ENCODE measurements at regions not wholly inside any gene's neighbourhood (a gene's known extent, or its start where the extent isn't known, plus 50 kb on each side); places are given as distances from the start of the nearest gene placed in this dataset.

DNA sequence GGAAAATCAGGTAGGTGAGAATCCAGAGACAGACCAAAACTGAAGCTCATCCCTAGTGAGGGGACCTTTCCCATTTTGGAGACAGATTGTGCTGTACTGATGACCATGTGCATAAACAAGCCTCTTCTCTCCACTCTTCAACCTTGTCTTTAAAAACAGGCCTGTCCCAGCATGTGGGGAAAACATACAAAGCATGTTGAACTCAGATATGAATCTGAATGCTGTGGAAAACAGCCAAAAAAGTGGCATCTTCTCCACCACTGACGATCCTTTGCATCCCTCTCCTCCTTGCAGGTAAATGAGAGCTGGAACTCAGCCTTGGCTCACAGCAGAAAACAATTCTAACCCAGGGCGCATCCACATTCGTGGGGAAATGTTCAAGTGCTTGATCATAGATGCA, 123.7 kb upstream of the FOXQ1 start:
- no peak overlapping the region for H3K4me3 ChIP-seq (ENCODE audit: low read length in 3 of 3)
- no peaks in the 10 kb centered on the region for H3K4me1 ChIP-seq (ENCODE audit: control insufficient read depth in 3 of 3, insufficient read depth in 3 of 3, low read length in 3 of 3)
- H3K27ac ChIP-seq (ENCODE audit: low read depth, low read length), result no peak overlapping the region
- H3K9me3 ChIP-seq (ENCODE audit: control insufficient read depth in 3 of 3, low read length in 3 of 3), result no peaks in the 10 kb centered on the region
- H3K9ac ChIP-seq (ENCODE audit: low read depth in 1 of 3, low read length in 3 of 3), result no peak overlapping the region
- no peaks in the 10 kb centered on the region for H3K36me3 ChIP-seq (ENCODE audit: control insufficient read depth in 3 of 3, insufficient read depth in 3 of 3, low read length in 3 of 3)
- peaks cover 0 to 15% (median 5%) of the 10 kb centered on the region in 3 donors for H3K27me3 ChIP-seq (ENCODE audit: control insufficient read depth in 3 of 3, insufficient read depth in 3 of 3, low read length in 3 of 3)

DNA sequence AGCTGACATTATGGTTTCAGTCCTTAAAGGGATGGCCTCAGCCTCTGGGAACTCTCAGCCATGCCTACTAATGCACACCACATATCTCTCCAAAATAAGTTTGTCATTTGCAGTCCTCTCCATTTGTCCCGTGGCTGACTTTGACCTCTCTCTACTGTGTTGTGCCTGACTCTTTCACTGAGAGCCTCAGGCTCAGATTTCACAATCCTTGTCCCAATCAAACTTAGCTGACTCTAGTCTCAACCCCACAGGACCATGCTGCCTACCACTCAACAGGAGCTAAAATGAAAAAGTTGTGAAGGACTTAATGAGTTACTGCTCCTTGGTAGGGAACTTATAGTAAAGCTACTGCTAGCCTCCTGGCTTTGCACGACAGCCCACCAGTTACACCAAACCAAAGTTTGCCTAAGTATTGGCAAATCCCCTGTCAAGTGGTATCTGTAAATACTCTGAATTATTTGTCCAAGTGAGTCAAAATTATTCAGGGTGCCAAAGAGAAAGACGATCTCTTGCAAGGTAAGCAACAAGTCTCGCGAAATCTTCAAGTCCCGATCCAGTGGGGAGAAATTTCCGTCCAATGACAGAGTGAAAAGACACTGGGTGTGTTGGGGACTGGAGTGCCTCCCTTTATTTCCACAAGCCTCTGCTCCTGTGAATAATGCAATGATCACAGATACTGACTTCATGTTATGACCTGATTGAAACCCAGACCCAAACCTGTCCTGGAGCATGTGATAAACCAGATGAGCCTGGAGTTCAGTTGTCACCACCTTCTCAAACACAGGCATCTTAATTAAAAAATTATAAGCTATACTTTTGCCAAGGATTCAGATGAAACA, 124.4 kb upstream of the FOXQ1 start:
- Histone ChIP-seq H3K27ac (ENCODE audit: low read depth, low read length) (no peak overlapping the region), H3K4me1 (ENCODE audit: control insufficient read depth in 3 of 3, insufficient read depth in 3 of 3, low read length in 3 of 3) (no peaks in the 10 kb centered on the region), H3K36me3 (ENCODE audit: control insufficient read depth in 3 of 3, insufficient read depth in 3 of 3, low read length in 3 of 3) (no peaks in the 10 kb centered on the region), H3K9ac (ENCODE audit: low read depth in 1 of 3, low read length in 3 of 3) (no peak overlapping the region), H3K9me3 (ENCODE audit: control insufficient read depth in 3 of 3, low read length in 3 of 3) (no peaks in the 10 kb centered on the region), H3K4me3 (ENCODE audit: low read length in 3 of 3) (no peak overlapping the region), H3K27me3 (ENCODE audit: control insufficient read depth in 3 of 3, insufficient read depth in 3 of 3, low read length in 3 of 3) (peaks cover 0 to 18% (median 5%) of the 10 kb centered on the region in 3 donors)

DNA sequence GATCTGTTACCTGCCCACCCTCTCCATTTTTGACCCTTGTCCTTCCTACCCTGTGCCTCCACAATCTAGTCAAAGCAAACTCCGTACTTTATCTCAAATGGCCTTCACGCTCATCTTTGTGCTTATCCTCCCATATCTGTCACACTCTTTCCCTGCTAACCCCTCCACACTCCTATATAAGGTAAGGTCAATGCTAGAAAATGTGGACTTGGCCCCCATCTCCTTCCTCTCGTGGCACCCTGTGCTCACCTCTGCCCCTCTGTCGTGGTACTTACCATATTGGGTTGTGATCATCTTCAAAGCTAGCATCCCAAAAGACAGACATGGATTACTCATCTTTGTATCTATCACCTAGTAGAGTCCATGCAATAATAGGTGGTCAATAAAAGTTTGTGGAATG, 127.6 kb upstream of the FOXQ1 start:
- no peak overlapping the region for H3K9ac ChIP-seq (ENCODE audit: low read depth in 1 of 3, low read length in 3 of 3)
- no peaks in the 10 kb centered on the region for H3K4me1 ChIP-seq (ENCODE audit: control insufficient read depth in 3 of 3, insufficient read depth in 3 of 3, low read length in 3 of 3)
- peaks cover 0 to 11% (median 5%) of the 10 kb centered on the region in 3 donors for H3K27me3 ChIP-seq (ENCODE audit: control insufficient read depth in 3 of 3, insufficient read depth in 3 of 3, low read length in 3 of 3)
- no peak overlapping the region for H3K4me3 ChIP-seq (ENCODE audit: low read length in 3 of 3)
- no peaks in the 10 kb centered on the region for H3K36me3 ChIP-seq (ENCODE audit: control insufficient read depth in 3 of 3, insufficient read depth in 3 of 3, low read length in 3 of 3)
- no peaks in the 10 kb centered on the region for H3K9me3 ChIP-seq (ENCODE audit: control insufficient read depth in 3 of 3, low read length in 3 of 3)
- H3K27ac ChIP-seq (ENCODE audit: low read depth, low read length), result no peak overlapping the region

DNA sequence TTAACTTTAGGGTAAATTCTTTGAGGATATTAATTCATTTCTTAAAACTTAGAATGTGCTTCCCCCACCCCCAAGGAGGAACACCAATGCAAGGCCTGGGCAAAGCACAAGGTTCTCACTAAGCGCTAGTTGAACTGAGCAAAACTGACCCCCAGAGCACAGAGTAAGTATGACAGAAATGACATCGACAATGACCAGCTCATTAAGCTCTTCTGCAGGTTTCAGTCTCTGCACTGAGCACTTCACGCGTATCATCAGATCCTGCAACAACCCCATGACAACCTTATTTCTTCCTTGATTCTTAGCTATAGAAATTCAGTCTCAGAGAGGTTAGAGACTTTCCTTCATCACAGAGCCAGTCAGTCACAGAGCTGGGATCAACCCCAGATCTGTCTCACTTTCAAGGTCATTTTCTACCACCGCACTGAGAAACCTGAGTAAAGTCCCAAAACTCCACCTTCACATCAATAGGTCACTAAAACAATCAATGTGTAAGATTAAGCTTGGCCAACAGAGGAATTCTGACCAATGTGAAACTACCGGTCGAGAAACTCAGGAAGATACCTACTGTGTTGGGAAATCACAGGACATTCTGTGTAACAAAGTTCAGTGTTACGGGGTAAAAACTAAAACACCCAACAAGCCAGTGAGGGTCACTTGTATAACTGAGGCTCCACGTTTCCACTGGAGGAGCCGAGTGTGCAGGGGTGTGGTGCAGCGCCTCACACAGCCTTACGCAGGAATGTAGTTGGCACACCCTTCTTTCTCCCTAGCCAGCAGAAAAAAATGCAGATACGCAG, 129.0 kb upstream of the FOXQ1 start:
- Histone ChIP-seq H3K27me3 (ENCODE audit: control insufficient read depth in 3 of 3, insufficient read depth in 3 of 3, low read length in 3 of 3) (peaks cover 5 to 12% (median 7%) of the 10 kb centered on the region in 3 donors), H3K4me1 (ENCODE audit: control insufficient read depth in 3 of 3, insufficient read depth in 3 of 3, low read length in 3 of 3) (no peaks in the 10 kb centered on the region)

DNA sequence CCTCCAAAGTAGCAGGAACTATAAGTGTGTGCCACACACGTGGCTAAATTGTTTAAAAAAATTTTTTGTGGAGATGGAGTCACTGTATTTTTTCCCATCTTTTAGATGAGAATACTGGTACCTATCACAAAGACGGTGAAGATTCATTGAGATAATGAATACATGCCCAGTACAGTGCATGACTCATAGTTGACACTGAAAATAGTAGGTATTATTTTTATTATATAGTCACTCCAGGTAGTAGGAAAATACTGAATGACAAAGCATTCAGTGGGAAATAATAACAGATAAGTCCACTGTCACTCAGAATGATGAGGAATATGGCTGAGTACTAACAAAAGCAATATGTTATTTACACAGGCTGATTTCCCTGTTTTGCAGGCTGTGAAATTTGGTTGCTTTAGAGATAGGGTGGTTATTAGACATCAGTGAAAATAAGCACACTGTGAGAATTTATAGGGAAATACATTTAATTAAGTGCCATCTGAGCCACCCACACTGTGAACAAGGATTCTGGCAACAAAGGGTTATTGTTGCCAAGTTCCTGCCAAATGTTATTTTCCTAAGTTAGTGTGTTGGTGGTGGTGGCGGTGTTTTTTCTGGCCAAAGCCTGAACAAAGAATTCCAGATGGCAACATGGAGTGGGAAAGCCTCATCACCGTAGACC, 129.8 kb upstream of the FOXQ1 start:
- H3K9ac ChIP-seq (ENCODE audit: low read depth in 1 of 3, low read length in 3 of 3), result no peak overlapping the region
- H3K9me3 ChIP-seq (ENCODE audit: control insufficient read depth in 3 of 3, low read length in 3 of 3), result peaks cover 0 to 4% (median 0%) of the 10 kb centered on the region in 3 donors
- H3K36me3 ChIP-seq (ENCODE audit: control insufficient read depth in 3 of 3, insufficient read depth in 3 of 3, low read length in 3 of 3), result no peaks in the 10 kb centered on the region
- no peaks in the 10 kb centered on the region for H3K4me1 ChIP-seq (ENCODE audit: control insufficient read depth in 3 of 3, insufficient read depth in 3 of 3, low read length in 3 of 3)
- no peak overlapping the region for H3K27ac ChIP-seq (ENCODE audit: low read depth, low read length)
- H3K4me3 ChIP-seq (ENCODE audit: low read length in 3 of 3), result no peak overlapping the region
- H3K27me3 ChIP-seq (ENCODE audit: control insufficient read depth in 3 of 3, insufficient read depth in 3 of 3, low read length in 3 of 3), result peaks cover 5 to 18% (median 9%) of the 10 kb centered on the region in 3 donors

More for the DNA sequence above, 129.0 kb upstream of the FOXQ1 start:
- Histone ChIP-seq H3K9me3 (ENCODE audit: control insufficient read depth in 3 of 3, low read length in 3 of 3) (peaks cover 0 to 4% (median 0%) of the 10 kb centered on the region in 3 donors), H3K27ac (ENCODE audit: low read depth, low read length) (no peak overlapping the region), H3K4me3 (ENCODE audit: low read length in 3 of 3) (no peak overlapping the region), H3K36me3 (ENCODE audit: control insufficient read depth in 3 of 3, insufficient read depth in 3 of 3, low read length in 3 of 3) (no peaks in the 10 kb centered on the region), H3K9ac (ENCODE audit: low read depth in 1 of 3, low read length in 3 of 3) (no peak overlapping the region)

DNA sequence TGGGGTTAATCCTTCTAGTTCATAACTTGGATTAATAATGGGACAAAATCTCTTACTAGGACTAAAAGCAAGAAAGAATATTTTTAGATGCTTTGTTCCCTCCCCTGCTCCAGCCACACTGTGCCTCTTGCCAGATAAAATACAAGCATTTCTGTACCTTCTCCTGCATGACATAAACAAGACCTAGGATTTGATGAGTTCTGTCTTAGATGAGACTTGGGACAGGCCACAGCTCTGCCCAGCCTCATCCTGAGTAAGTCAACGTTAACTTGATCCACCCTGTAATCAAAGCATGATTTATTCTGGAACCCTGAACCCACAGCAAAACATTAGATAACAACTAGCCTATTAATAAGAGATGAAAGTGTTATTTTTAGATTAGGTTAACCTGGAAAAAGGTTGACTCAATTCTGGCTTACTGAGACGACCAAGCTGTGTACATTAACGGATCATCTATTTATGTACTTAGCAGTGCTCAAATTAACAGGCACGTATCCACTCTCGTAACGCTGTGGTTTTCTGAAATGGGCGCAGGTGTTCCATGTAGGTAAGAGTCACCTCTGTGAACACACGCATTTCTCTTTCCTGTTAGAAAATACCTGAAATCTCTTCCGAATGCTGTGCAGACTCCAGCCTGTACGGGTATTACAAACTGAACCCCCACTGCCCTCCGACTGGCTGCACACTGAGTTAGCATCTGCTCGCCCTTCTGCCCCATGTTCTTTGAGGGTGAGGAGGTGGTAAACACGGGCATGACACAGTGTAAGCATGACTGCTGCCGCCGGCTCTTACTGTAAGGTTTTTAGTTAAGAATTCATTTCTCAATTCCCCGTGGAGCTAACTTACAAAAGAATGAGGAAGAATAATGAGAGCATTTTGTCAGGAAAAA, 132.1 kb upstream of the FOXQ1 start:
- H3K27me3 ChIP-seq (ENCODE audit: control insufficient read depth in 3 of 3, insufficient read depth in 3 of 3, low read length in 3 of 3), result peaks cover 5 to 14% (median 11%) of the 10 kb centered on the region in 3 donors

DNA sequence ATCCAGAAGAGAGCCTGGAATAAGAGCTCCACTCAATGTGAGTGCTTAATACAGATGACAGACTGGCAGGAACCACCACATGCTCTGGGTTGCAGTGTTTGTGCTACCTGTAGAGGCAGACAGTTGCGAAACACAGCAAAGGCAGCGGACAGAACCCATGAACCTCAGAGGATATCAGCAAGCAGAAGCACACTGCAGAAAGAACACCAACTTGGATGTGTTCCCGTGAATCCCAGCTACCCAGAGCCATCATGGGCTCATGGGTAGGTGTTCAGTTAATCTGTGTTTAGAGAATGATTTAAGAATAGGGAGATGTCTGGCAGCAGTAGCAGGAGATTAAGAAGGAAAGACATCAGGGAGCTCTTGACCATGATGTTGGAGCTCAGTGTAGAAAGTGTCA, 133.3 kb upstream of the FOXQ1 start:
- peaks cover under 1 to 14% (median 11%) of the 10 kb centered on the region in 3 donors for H3K27me3 ChIP-seq (ENCODE audit: control insufficient read depth in 3 of 3, insufficient read depth in 3 of 3, low read length in 3 of 3)
- no peak overlapping the region for H3K4me3 ChIP-seq (ENCODE audit: low read length in 3 of 3)
- peaks cover 0 to 4% (median 0%) of the 10 kb centered on the region in 3 donors for H3K9me3 ChIP-seq (ENCODE audit: control insufficient read depth in 3 of 3, low read length in 3 of 3)
- no peaks in the 10 kb centered on the region for H3K4me1 ChIP-seq (ENCODE audit: control insufficient read depth in 3 of 3, insufficient read depth in 3 of 3, low read length in 3 of 3)
- no peak overlapping the region for H3K27ac ChIP-seq (ENCODE audit: low read depth, low read length)
- H3K36me3 ChIP-seq (ENCODE audit: control insufficient read depth in 3 of 3, insufficient read depth in 3 of 3, low read length in 3 of 3), result no peaks in the 10 kb centered on the region
- H3K9ac ChIP-seq (ENCODE audit: low read depth in 1 of 3, low read length in 3 of 3), result no peak overlapping the region

More for the DNA sequence above, 132.1 kb upstream of the FOXQ1 start:
- H3K36me3 ChIP-seq (ENCODE audit: control insufficient read depth in 3 of 3, insufficient read depth in 3 of 3, low read length in 3 of 3), result no peaks in the 10 kb centered on the region
- H3K9ac ChIP-seq (ENCODE audit: low read depth in 1 of 3, low read length in 3 of 3), result no peak overlapping the region
- H3K4me1 ChIP-seq (ENCODE audit: control insufficient read depth in 3 of 3, insufficient read depth in 3 of 3, low read length in 3 of 3), result no peaks in the 10 kb centered on the region
- H3K4me3 ChIP-seq (ENCODE audit: low read length in 3 of 3), result no peak overlapping the region
- H3K9me3 ChIP-seq (ENCODE audit: control insufficient read depth in 3 of 3, low read length in 3 of 3), result peaks cover 0 to 4% (median 0%) of the 10 kb centered on the region in 3 donors
- no peak overlapping the region for H3K27ac ChIP-seq (ENCODE audit: low read depth, low read length)

DNA sequence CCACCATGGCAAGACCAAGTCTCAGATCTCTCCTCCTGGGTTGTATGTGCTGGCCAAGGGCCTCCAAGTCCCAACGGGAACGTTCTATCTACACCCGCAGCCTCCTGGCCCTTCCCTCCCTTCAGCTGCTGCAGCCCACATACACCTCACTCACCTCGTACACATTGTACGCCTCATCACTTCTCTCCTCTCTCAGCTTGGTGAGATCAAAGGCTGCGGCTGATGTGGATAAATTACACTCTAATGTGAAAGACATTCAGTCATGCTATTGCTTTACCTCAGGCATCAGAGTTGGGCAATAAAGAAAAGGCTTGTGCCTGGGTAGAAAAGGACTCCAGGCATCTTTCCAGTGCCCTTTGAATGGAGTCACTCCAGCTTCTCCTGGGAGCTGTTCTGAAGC, 135.3 kb upstream of the FOXQ1 start:
- Histone ChIP-seq H3K4me3 (ENCODE audit: low read length in 3 of 3) (no peak overlapping the region), H3K9ac (ENCODE audit: low read depth in 1 of 3, low read length in 3 of 3) (no peak overlapping the region), H3K36me3 (ENCODE audit: control insufficient read depth in 3 of 3, insufficient read depth in 3 of 3, low read length in 3 of 3) (no peaks in the 10 kb centered on the region), H3K4me1 (ENCODE audit: control insufficient read depth in 3 of 3, insufficient read depth in 3 of 3, low read length in 3 of 3) (no peaks in the 10 kb centered on the region), H3K27me3 (ENCODE audit: control insufficient read depth in 3 of 3, insufficient read depth in 3 of 3, low read length in 3 of 3) (peaks cover 0 to 11% (median 11%) of the 10 kb centered on the region in 3 donors), H3K27ac (ENCODE audit: low read depth, low read length) (no peak overlapping the region), H3K9me3 (ENCODE audit: control insufficient read depth in 3 of 3, low read length in 3 of 3) (peaks cover 0 to 4% (median 0%) of the 10 kb centered on the region in 3 donors)

DNA sequence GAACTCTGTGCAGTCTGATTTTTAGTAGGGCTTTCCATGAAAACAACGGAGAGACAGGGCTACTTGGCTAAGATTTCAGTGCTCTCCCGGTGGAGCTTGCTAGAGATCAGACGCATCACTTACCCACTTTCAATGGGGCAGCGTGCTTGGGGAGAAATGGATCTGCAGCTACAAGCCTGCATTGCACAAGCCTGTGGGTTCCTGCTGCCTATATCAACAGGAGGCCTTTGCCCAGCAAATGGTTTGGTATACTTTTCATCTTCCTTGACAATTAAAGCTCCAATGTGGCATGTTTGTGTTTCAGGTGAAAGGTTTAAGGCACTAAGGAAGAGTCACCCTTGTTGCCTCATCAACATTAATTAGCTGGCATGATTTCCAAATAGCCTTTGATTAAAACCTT, 136.0 kb upstream of the FOXQ1 start:
- no peak overlapping the region for H3K9ac ChIP-seq (ENCODE audit: low read depth in 1 of 3, low read length in 3 of 3)
- no peak overlapping the region for H3K4me3 ChIP-seq (ENCODE audit: low read length in 3 of 3)
- H3K27me3 ChIP-seq (ENCODE audit: control insufficient read depth in 3 of 3, insufficient read depth in 3 of 3, low read length in 3 of 3), result peaks cover 0 to 11% (median 11%) of the 10 kb centered on the region in 3 donors
- H3K4me1 ChIP-seq (ENCODE audit: control insufficient read depth in 3 of 3, insufficient read depth in 3 of 3, low read length in 3 of 3), result no peaks in the 10 kb centered on the region
- H3K36me3 ChIP-seq (ENCODE audit: control insufficient read depth in 3 of 3, insufficient read depth in 3 of 3, low read length in 3 of 3), result no peaks in the 10 kb centered on the region
- H3K9me3 ChIP-seq (ENCODE audit: control insufficient read depth in 3 of 3, low read length in 3 of 3), result peaks cover 0 to 4% (median 0%) of the 10 kb centered on the region in 3 donors
- no peak overlapping the region for H3K27ac ChIP-seq (ENCODE audit: low read depth, low read length)

Measured in skeletal muscle tissue (tissue), 3 donors.